ENCODE measurements at regions not wholly inside any gene's neighbourhood (a gene's known extent, or its start where the extent isn't known, plus 50 kb on each side); places are given as distances from the start of the nearest gene placed in this dataset.

- no peak for TF ChIP-seq POLR2AphosphoS5 (IDR thresholded peaks at IDR 0.05; ENCODE audit: borderline replicate concordance, low read depth, low read length)
- no peak for TF ChIP-seq EZH2 (IDR thresholded peaks at IDR 0.05)
- TF ChIP-seq FOXP2 (optimal IDR thresholded peaks at IDR 0.05; ENCODE audit: control extremely low read depth, extremely low read length, insufficient read depth): no peak
Measured at GRCh38 chr1:50265790-50266314, 157.1 kb downstream of the ELAVL4 start.

Measured in SK-N-MC (cell line).